DMS53 (cell line): ENCODE measurements at regions not wholly inside any gene's neighbourhood (a gene's known extent, or its start where the extent isn't known, plus 50 kb on each side); places are given as distances from the start of the nearest gene placed in this dataset.
"Not testable (repeated sequence)": the region's sequence is repeated elsewhere in the genome, so short reads cannot be mapped to it uniquely, and the experiment has no call there.

Source experiments
- DNase-seq: peaks from one replicate; lab custom pipeline; 2025; lab: John Stamatoyannopoulos, UW

GRCh38 chr5:25568989-25569625, 924.3 kb upstream of the CDH10 start:
- peak; percentile 23 for DNase-seq

- no peak for DNase-seq
Measured at GRCh38 chr5:25568294-25568693, 923.5 kb upstream of the CDH10 start.

- no peak for DNase-seq
Measured at GRCh38 chr5:25567881-25568280, 923.1 kb upstream of the CDH10 start.

GRCh38 chr5:25562656-25563055, 917.9 kb upstream of the CDH10 start:
- no peak for DNase-seq

- no peak for DNase-seq
Measured at GRCh38 chr5:25554077-25554476, 909.3 kb upstream of the CDH10 start.

- no peak for DNase-seq
Measured at GRCh38 chr5:25552871-25553481, 908.2 kb upstream of the CDH10 start.

GRCh38 chr5:25550793-25551192, 906.0 kb upstream of the CDH10 start:
- DNase-seq, result no peak

- DNase-seq, result peak; percentile 86
Measured at GRCh38 chr5:25544652-25545249, 900.0 kb upstream of the CDH10 start.

- DNase-seq, result no peak
Measured at GRCh38 chr5:25540628-25541027, 895.9 kb upstream of the CDH10 start.

- no peak for DNase-seq
Measured at GRCh38 chr5:25539536-25539935, 894.8 kb upstream of the CDH10 start.

- not testable (repeated sequence) for DNase-seq
Measured at GRCh38 chr5:25536461-25536860, 891.7 kb upstream of the CDH10 start.

GRCh38 chr5:25516141-25516540, 871.4 kb upstream of the CDH10 start:
- DNase-seq, result peak; percentile 59

- peak; percentile 31 for DNase-seq
Measured at GRCh38 chr5:25515525-25515924, 870.7 kb upstream of the CDH10 start.

GRCh38 chr5:25510692-25511091, 865.9 kb upstream of the CDH10 start:
- DNase-seq, result not testable (repeated sequence)

GRCh38 chr5:25508011-25508410, 863.2 kb upstream of the CDH10 start:
- DNase-seq, result not testable (repeated sequence)

- DNase-seq, result no peak
Measured at GRCh38 chr5:25500635-25501034, 855.9 kb upstream of the CDH10 start.

- no peak for DNase-seq
Measured at GRCh38 chr5:25489834-25490538, 845.2 kb upstream of the CDH10 start.

GRCh38 chr5:25488119-25488518, 843.3 kb upstream of the CDH10 start:
- no peak for DNase-seq

GRCh38 chr5:25484391-25484790, 839.6 kb upstream of the CDH10 start:
- no peak for DNase-seq

GRCh38 chr5:25481463-25481862, 836.7 kb upstream of the CDH10 start:
- DNase-seq, result no peak

GRCh38 chr5:25459082-25459481, 814.3 kb upstream of the CDH10 start:
- DNase-seq, result no peak

GRCh38 chr5:25458628-25459027, 813.9 kb upstream of the CDH10 start:
- DNase-seq, result peak; percentile 7

- no peak for DNase-seq
Measured at GRCh38 chr5:25453500-25453899, 808.7 kb upstream of the CDH10 start.
